Chondrocyte (in vitro differentiated cells): ENCODE measurements at regions not wholly inside any gene's neighbourhood (a gene's known extent, or its start where the extent isn't known, plus 50 kb on each side); places are given as distances from the start of the nearest gene placed in this dataset.

Experiments used
- DNase-seq: peaks from one replicate; pipeline ENCODE4 v3.0.0; 2021; ENCODE audit warnings: mixed read lengths, low spot score
- H3K27ac Mint-ChIP-seq: one replicate; pipeline ENCODE4 v1.8.0; 2021; ENCODE audit warnings: mild to moderate bottlenecking, moderate library complexity, mixed read lengths; ENCODE audit not compliant: unreplicated experiment
- H3K27me3 Mint-ChIP-seq: 2 replicates; pipeline ENCODE4 v1.8.0; 2021; ENCODE audit warnings: low read depth, mixed read lengths
- H3K36me3 Mint-ChIP-seq: 2 replicates; pipeline ENCODE4 v1.8.0; 2021; ENCODE audit warnings: low read depth, mixed read lengths
- H3K4me1 Mint-ChIP-seq: 2 replicates; pipeline ENCODE4 v1.8.0; 2021; ENCODE audit warnings: low read depth, mild to moderate bottlenecking, mixed read lengths
- H3K4me3 Mint-ChIP-seq: one replicate; pipeline ENCODE4 v1.8.0; 2021; ENCODE audit warnings: mild to moderate bottlenecking, moderate library complexity, mixed read lengths; ENCODE audit not compliant: unreplicated experiment
- H3K9me3 Mint-ChIP-seq: 2 replicates; pipeline ENCODE4 v1.8.0; 2021; ENCODE audit warnings: low read depth, mixed read lengths
- TF ChIP-seq, protein P1 (sequence below): fragments of 200-600 bp; sonication (generic); IDR thresholded peaks from 2 replicates; pipeline ENCODE4 v1.5.0; 2021; ENCODE audit warnings: antibody characterized with exemption, mild to moderate bottlenecking, moderate library complexity

DNA sequence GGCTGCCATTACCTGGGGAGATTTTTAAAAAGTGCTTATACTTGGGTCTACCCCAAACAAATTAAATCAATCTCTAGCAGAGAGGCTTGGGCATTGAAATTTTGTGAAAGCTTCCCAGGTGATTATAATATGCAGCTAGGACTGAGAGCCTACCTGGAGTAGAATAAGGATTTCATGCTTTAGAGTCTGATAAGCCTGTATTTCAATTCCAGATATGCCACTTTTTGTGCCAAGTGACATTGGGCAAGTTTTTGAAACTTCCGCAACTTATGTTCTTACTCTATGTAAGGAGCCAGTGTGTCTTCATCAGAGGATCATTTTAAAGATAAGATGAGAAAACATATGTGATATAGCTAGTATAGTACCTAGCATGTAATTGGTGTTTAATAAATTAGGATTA, 159.8 kb upstream of the LRIG3 start:
- no peaks in the 10 kb centered on the region for H3K36me3 Mint-ChIP-seq
- no peak for DNase-seq
- no peaks in the 10 kb centered on the region for H3K27me3 Mint-ChIP-seq
- H3K4me3 Mint-ChIP-seq: no peak overlapping the region
- TF ChIP-seq, protein P1, sequence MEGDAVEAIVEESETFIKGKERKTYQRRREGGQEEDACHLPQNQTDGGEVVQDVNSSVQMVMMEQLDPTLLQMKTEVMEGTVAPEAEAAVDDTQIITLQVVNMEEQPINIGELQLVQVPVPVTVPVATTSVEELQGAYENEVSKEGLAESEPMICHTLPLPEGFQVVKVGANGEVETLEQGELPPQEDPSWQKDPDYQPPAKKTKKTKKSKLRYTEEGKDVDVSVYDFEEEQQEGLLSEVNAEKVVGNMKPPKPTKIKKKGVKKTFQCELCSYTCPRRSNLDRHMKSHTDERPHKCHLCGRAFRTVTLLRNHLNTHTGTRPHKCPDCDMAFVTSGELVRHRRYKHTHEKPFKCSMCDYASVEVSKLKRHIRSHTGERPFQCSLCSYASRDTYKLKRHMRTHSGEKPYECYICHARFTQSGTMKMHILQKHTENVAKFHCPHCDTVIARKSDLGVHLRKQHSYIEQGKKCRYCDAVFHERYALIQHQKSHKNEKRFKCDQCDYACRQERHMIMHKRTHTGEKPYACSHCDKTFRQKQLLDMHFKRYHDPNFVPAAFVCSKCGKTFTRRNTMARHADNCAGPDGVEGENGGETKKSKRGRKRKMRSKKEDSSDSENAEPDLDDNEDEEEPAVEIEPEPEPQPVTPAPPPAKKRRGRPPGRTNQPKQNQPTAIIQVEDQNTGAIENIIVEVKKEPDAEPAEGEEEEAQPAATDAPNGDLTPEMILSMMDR: no peak
- H3K4me1 Mint-ChIP-seq: peaks cover 53% of the 10 kb centered on the region
- H3K27ac Mint-ChIP-seq: no peak overlapping the region
- no peaks in the 10 kb centered on the region for H3K9me3 Mint-ChIP-seq

- Mint-ChIP-seq H3K4me1 (peaks cover 46% of the 10 kb centered on the region), H3K4me3 (no peak overlapping the region), H3K27ac (peak overlapping the region; percentile 23), H3K9me3 (peaks cover under 1% of the 10 kb centered on the region), H3K27me3 (no peaks in the 10 kb centered on the region), H3K36me3 (no peaks in the 10 kb centered on the region)
- TF ChIP-seq, protein P1: no peak
- no peak for DNase-seq
These were observed 159.2 kb upstream of the LRIG3 start for GRCh38 chr12:59079472-59079871.

DNA sequence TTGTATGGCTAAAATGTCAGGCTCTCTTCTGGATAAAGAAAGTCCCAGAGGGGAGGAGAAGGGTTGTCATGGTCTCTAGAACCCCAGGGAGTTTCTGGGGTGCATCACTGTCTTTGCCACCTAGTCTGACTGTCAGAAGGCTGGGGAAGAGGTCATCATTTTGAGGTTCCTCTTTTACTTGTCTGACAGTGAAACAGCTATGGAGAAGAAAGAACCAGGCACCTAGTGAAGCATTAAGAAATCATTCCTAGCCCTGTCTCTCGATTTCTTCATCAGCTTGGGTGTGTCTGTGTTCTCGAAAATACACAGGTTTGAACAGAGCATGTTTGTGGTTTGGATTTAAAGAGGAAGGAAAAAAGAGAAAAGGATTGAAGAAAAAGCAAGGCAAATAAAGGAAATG, 158.7 kb upstream of the LRIG3 start:
- peaks cover 3% of the 10 kb centered on the region for H3K9me3 Mint-ChIP-seq
- no peak overlapping the region for H3K4me3 Mint-ChIP-seq
- no peak for DNase-seq
- peaks cover 42% of the 10 kb centered on the region for H3K4me1 Mint-ChIP-seq
- peak overlapping the region; percentile 23 for H3K27ac Mint-ChIP-seq
- TF ChIP-seq, protein P1: no peak
- no peaks in the 10 kb centered on the region for H3K27me3 Mint-ChIP-seq
- H3K36me3 Mint-ChIP-seq: peaks cover 2% of the 10 kb centered on the region

- Mint-ChIP-seq H3K36me3 (peaks cover 2% of the 10 kb centered on the region), H3K9me3 (peaks cover 3% of the 10 kb centered on the region), H3K4me1 (peaks cover 39% of the 10 kb centered on the region), H3K27me3 (no peaks in the 10 kb centered on the region), H3K4me3 (no peak overlapping the region), H3K27ac (no peak overlapping the region)
- no peak for DNase-seq
- TF ChIP-seq, protein P1: no peak
These were observed 157.5 kb upstream of the LRIG3 start for GRCh38 chr12:59077575-59078426.

DNA sequence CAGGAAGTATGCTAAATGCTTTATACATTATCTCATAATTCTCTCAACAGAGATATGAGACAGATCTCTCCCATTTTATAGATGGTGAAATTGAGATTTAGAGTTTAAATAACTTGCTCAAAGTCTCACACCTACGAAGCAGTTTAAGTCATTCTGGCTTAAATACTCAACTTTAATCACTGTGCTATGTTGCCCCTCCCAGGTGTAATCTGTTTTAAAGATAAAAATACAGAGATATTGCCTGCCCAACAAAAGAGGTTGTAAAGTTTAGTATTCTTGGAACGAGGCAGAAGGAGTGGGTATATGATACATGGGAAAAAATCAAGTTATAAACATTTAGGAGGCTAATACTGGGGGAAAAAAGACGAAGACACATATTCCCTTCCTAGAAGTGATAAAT, 156.8 kb upstream of the LRIG3 start:
- Mint-ChIP-seq H3K4me3 (no peak overlapping the region), H3K9me3 (peaks cover 3% of the 10 kb centered on the region), H3K36me3 (peaks cover 2% of the 10 kb centered on the region), H3K4me1 (peaks cover 45% of the 10 kb centered on the region), H3K27ac (no peak overlapping the region), H3K27me3 (no peaks in the 10 kb centered on the region)
- TF ChIP-seq, protein P1: no peak
- no peak for DNase-seq
